ENCODE measurements at regions not wholly inside any gene's neighbourhood (a gene's known extent, or its start where the extent isn't known, plus 50 kb on each side); places are given as distances from the start of the nearest gene placed in this dataset.

GRCh38 chr10:36647540-36647939, 477.9 kb upstream of the ANKRD30A start:
- no peak for TF ChIP-seq CTCF (IDR thresholded peaks at IDR 0.05)
- no peak for TF ChIP-seq POLR2A (IDR thresholded peaks at IDR 0.05)

Measured in lower leg skin (tissue), 3 donors.